Endodermal cell (in vitro differentiated cells): ENCODE measurements at regions not wholly inside any gene's neighbourhood (a gene's known extent, or its start where the extent isn't known, plus 50 kb on each side); places are given as distances from the start of the nearest gene placed in this dataset.
"Not testable (repeated sequence)": the region's sequence is repeated elsewhere in the genome, so short reads cannot be mapped to it uniquely, and the experiment has no call there.

Source experiments
- DNase-seq: peaks from one replicate; pipeline ENCODE4 v3.0.0-alpha.2; 2017
- H3K27ac ChIP-seq: 2 replicates; pipeline ENCODE4 v1.5.1; 2013; ENCODE audit warnings: mild to moderate bottlenecking, low read depth, low read length, moderate library complexity
- H3K27me3 ChIP-seq: 2 replicates; pipeline ENCODE4 v1.6.1; 2013; ENCODE audit warnings: mild to moderate bottlenecking, low read length, moderate library complexity; ENCODE audit not compliant: insufficient read depth, control insufficient read depth, poor library complexity, severe bottlenecking
- H3K36me3 ChIP-seq: 2 replicates; pipeline ENCODE4 v1.7.0; 2013; ENCODE audit warnings: mild to moderate bottlenecking, low read length, moderate library complexity; ENCODE audit not compliant: control insufficient read depth, insufficient read depth
- H3K4me1 ChIP-seq: one replicate; pipeline ENCODE4 v1.7.0; 2013; ENCODE audit warnings: low read length; ENCODE audit not compliant: control insufficient read depth, insufficient read depth
- H3K4me3 ChIP-seq: 2 replicates; pipeline ENCODE4 v1.5.1; 2013; ENCODE audit warnings: mild to moderate bottlenecking, low read length, moderate library complexity
- H3K9ac ChIP-seq: 2 replicates; pipeline ENCODE4 v1.6.1; 2013; ENCODE audit warnings: mild to moderate bottlenecking, low read length, moderate library complexity; ENCODE audit not compliant: poor library complexity, severe bottlenecking; ENCODE audit errors: extremely low read depth
- H3K9me3 ChIP-seq: 2 replicates; pipeline ENCODE4 v1.6.1; 2013; ENCODE audit warnings: mild to moderate bottlenecking, low read length, moderate library complexity; ENCODE audit not compliant: control insufficient read depth
- H3K27ac Mint-ChIP-seq: 2 replicates; pipeline ENCODE4 v1.8.0; 2020; ENCODE audit warnings: mixed read lengths
- H3K27me3 Mint-ChIP-seq: 2 replicates; pipeline ENCODE4 v1.8.0; 2021; ENCODE audit warnings: mild to moderate bottlenecking, mixed read lengths; ENCODE audit not compliant: insufficient read depth
- H3K36me3 Mint-ChIP-seq: 2 replicates; pipeline ENCODE4 v1.8.0; 2020; ENCODE audit warnings: low read depth, mixed read lengths
- H3K4me1 Mint-ChIP-seq: 2 replicates; pipeline ENCODE4 v1.8.0; 2020; ENCODE audit warnings: mixed read lengths
- H3K4me3 Mint-ChIP-seq: 2 replicates; pipeline ENCODE4 v1.8.0; 2020; ENCODE audit warnings: mild to moderate bottlenecking, moderate library complexity, mixed read lengths
- H3K9me3 Mint-ChIP-seq: 2 replicates; pipeline ENCODE4 v1.8.0; 2020; ENCODE audit warnings: mild to moderate bottlenecking, mixed read lengths
- CTCF ChIP-seq: fragments of 200-600 bp; sonication (generic); conservative IDR thresholded peaks from 2 replicates; pipeline ENCODE4 v1.5.0; 2021; ENCODE audit warnings: antibody characterized with exemption, mild to moderate bottlenecking
- WGBS, 2 experiments: methylation state at CpG; one replicate each; pipeline versions ENCODE4 v1.1.5 to v1.1.7; 2013; ENCODE audit warnings: missing lambda C conversion rate in 2 of 2, mixed read lengths in 1 of 2; ENCODE audit not compliant: insufficient coverage in 1 of 2, insufficient read length in 1 of 2; 5-methylcytosine and 5-hydroxymethylcytosine counted together

GRCh38 chr17:53765609-53766008 is 57.1 kb upstream of the KIF2B start:
- H3K4me1 ChIP-seq = no peaks in the 10 kb centered on the region
- H3K9ac ChIP-seq = no peak overlapping the region
- WGBS, 2 experiments = 98 to 100% methylated on average over 1 of the region's 1 CpG
- no peak overlapping the region for H3K27ac ChIP-seq
- no peaks in the 10 kb centered on the region for H3K36me3 ChIP-seq
- DNase-seq = no peak
- H3K4me3 ChIP-seq = no peak overlapping the region
- Mint-ChIP-seq H3K4me3 (no peak overlapping the region), H3K27me3 (no peaks in the 10 kb centered on the region), H3K36me3 (no peaks in the 10 kb centered on the region), H3K27ac (no peak overlapping the region), H3K9me3 (peaks cover 2% of the 10 kb centered on the region), H3K4me1 (no peaks in the 10 kb centered on the region)
- H3K27me3 ChIP-seq = no peaks in the 10 kb centered on the region
- H3K9me3 ChIP-seq = no peaks in the 10 kb centered on the region
- no peak for TF ChIP-seq CTCF

DNA sequence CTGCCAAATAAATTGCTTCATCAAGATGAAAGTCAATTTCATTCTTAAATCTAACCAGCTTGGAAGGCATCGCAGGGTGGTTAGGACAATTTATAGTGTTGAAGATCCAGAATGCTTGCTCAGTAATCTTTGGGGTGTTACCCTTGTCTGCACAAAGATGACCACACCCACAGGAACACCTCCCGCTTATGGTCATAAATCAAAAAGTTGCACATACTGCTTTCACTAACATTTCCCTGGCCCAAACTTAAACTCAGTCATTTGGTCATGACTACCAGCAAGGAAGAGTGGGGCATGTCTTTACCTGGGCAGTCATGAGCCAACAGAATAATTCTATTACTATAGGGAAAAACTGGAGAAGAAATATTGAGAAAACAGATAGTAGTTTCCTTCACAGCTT is 57.6 kb upstream of the KIF2B start:
- Histone ChIP-seq H3K4me3 (no peak overlapping the region), H3K9ac (no peak overlapping the region), H3K36me3 (no peaks in the 10 kb centered on the region), H3K27me3 (no peaks in the 10 kb centered on the region), H3K9me3 (no peaks in the 10 kb centered on the region), H3K27ac (no peak overlapping the region), H3K4me1 (no peaks in the 10 kb centered on the region)
- H3K9me3 Mint-ChIP-seq = peaks cover 4% of the 10 kb centered on the region
- 93% methylated on average over 2 of the region's 2 CpGs; no CpG with 5 or more reads in 1 of the 2 experiments for WGBS, 2 experiments
- H3K4me3 Mint-ChIP-seq = no peak overlapping the region
- H3K27ac Mint-ChIP-seq = no peak overlapping the region
- DNase-seq = no peak
- TF ChIP-seq CTCF = no peak
- no peaks in the 10 kb centered on the region for H3K4me1 Mint-ChIP-seq
- H3K36me3 Mint-ChIP-seq = no peaks in the 10 kb centered on the region
- H3K27me3 Mint-ChIP-seq = no peaks in the 10 kb centered on the region

- no peaks in the 10 kb centered on the region for H3K4me1 Mint-ChIP-seq
- no peaks in the 10 kb centered on the region for H3K36me3 Mint-ChIP-seq
- TF ChIP-seq CTCF = no peak
- Histone ChIP-seq H3K27me3 (no peaks in the 10 kb centered on the region), H3K36me3 (no peaks in the 10 kb centered on the region), H3K9me3 (no peaks in the 10 kb centered on the region), H3K4me3 (no peak overlapping the region), H3K9ac (no peak overlapping the region), H3K4me1 (no peaks in the 10 kb centered on the region), H3K27ac (no peak overlapping the region)
- H3K27ac Mint-ChIP-seq = no peak overlapping the region
- H3K27me3 Mint-ChIP-seq = no peaks in the 10 kb centered on the region
- peaks cover 9% of the 10 kb centered on the region for H3K9me3 Mint-ChIP-seq
- no peak overlapping the region for H3K4me3 Mint-ChIP-seq
- DNase-seq = no peak
- 97 to 100% methylated on average over 10 to 22 of the region's 22 CpGs for WGBS, 2 experiments
These were observed 65.2 kb upstream of the KIF2B start for GRCh38 chr17:53757559-53757958.

GRCh38 chr17:53757116-53757515 is 65.6 kb upstream of the KIF2B start:
- H3K27ac ChIP-seq, DNase-seq, H3K4me1 ChIP-seq, H3K4me3 Mint-ChIP-seq, H3K36me3 ChIP-seq, H3K9me3 ChIP-seq, H3K36me3 Mint-ChIP-seq, H3K4me1 Mint-ChIP-seq, H3K27ac Mint-ChIP-seq, H3K9ac ChIP-seq, H3K9me3 Mint-ChIP-seq, H3K27me3 Mint-ChIP-seq, H3K4me3 ChIP-seq, H3K27me3 ChIP-seq: not testable (repeated sequence)
- 95 to 100% methylated on average over 2 to 20 of the region's 20 CpGs for WGBS, 2 experiments
